Activated naive CD4-positive, alpha-beta T cell treated with anti-CD3 and anti-CD28 coated beads for 36 hours (primary cell): ENCODE measurements at regions not wholly inside any gene's neighbourhood (a gene's known extent, or its start where the extent isn't known, plus 50 kb on each side); places are given as distances from the start of the nearest gene placed in this dataset.

Experiments
- CTCF ChIA-PET: fragments of 350-600 bp; sonication (Branson Sonifier 250); formaldehyde crosslinking; loops from one replicate; lab custom pipeline; 2021; ENCODE audit warnings: antibody characterized with exemption; lab: Charles Lee
- DNase-seq: peaks from one replicate; pipeline ENCODE4 v3.0.0-alpha.2; 2020
- H3K27ac Mint-ChIP-seq: one replicate; pipeline ENCODE4 v1.8.0; 2021; ENCODE audit warnings: mild to moderate bottlenecking, mixed read lengths
- H3K27me3 Mint-ChIP-seq: one replicate; pipeline ENCODE4 v1.8.0; 2021; ENCODE audit warnings: low read depth, mixed read lengths
- H3K36me3 Mint-ChIP-seq: one replicate; pipeline ENCODE4 v1.8.0; 2021; ENCODE audit warnings: low read depth, mixed read lengths
- H3K4me1 Mint-ChIP-seq: one replicate; pipeline ENCODE4 v1.8.0; 2021; ENCODE audit warnings: low read depth, mixed read lengths
- H3K4me3 Mint-ChIP-seq: one replicate; pipeline ENCODE4 v1.8.0; 2021; ENCODE audit warnings: mild to moderate bottlenecking, moderate library complexity, mixed read lengths
- H3K9me3 Mint-ChIP-seq: one replicate; pipeline ENCODE4 v1.8.0; 2021; ENCODE audit warnings: mixed read lengths
- intact Hi-C: fragments of 100-400 bp; cut with micrococcal nuclease; formaldehyde crosslinking; loops from one replicate; pipeline ENCODE4 v1.15.1; 2023

DNA sequence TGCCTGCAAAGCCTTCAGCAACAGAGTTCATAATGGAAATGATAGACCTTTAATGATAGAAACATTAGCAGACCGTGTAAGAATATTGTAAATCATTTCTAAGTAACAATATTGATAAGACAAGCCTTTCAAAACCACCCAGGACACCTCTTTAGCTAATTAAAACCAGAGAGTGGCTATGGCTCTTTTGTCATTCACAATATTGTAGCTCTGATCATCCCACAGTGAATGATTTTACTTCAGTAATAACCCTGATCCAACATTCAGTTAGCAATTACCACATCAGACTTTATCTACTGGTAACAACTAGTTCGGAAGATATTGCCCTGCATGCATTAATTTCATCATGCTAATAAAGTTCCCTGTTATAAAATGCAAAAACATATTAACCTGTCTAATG is 432.6 kb downstream of the DTWD2 start:
- Mint-ChIP-seq H3K9me3 (no peaks in the 10 kb centered on the region), H3K36me3 (no peaks in the 10 kb centered on the region), H3K4me3 (no peak overlapping the region), H3K27ac (no peak overlapping the region), H3K4me1 (no peaks in the 10 kb centered on the region), H3K27me3 (no peaks in the 10 kb centered on the region)
- no peak for DNase-seq
- CTCF ChIA-PET: no interaction called here
- intact Hi-C loops: no loop called here

DNA sequence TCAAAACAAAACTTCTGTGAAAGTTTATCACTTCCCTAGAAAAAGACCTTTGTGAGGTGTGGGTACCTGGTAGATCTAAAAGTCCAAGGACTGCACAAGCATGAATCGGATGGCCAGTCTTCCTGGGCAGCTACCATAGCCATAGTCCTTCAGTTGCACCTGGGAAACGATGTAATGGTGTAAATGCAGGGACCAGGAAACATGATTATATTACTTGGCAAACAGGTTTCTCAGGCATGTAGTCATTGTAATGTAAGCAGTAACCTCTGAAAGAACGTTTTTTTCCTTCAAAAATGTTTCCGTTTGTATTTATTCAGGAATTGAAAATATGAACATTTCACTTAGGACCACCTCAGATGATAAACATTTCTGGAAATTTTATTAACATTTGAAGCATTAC is 433.4 kb downstream of the DTWD2 start:
- intact Hi-C loops: no loop called here
- no peaks in the 10 kb centered on the region for H3K4me1 Mint-ChIP-seq
- H3K4me3 Mint-ChIP-seq: no peak overlapping the region
- no peaks in the 10 kb centered on the region for H3K27me3 Mint-ChIP-seq
- CTCF ChIA-PET: no interaction called here
- DNase-seq: no peak
- H3K9me3 Mint-ChIP-seq: no peaks in the 10 kb centered on the region
- H3K27ac Mint-ChIP-seq: no peak overlapping the region
- H3K36me3 Mint-ChIP-seq: no peaks in the 10 kb centered on the region

DNA sequence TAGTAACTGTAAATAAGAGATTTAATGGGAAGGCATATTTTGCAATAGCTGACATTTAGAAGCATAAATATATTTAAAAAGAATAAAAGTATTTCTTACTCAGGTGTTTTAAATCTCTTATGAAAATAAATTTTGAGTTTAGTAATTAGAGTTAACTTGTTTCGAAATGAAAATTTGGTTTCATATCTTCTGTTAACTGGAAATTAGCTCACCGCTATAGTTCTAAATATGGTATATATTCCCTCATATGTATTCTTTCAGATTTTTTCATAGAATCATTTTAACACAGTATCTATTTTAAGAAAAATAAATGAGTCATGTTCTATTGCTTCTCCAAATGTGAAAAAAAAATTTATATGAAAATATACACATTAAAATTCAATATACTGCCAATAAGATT is 434.1 kb downstream of the DTWD2 start:
- intact Hi-C loops: no loop called here
- no peaks in the 10 kb centered on the region for H3K9me3 Mint-ChIP-seq
- CTCF ChIA-PET: no interaction called here

DNA sequence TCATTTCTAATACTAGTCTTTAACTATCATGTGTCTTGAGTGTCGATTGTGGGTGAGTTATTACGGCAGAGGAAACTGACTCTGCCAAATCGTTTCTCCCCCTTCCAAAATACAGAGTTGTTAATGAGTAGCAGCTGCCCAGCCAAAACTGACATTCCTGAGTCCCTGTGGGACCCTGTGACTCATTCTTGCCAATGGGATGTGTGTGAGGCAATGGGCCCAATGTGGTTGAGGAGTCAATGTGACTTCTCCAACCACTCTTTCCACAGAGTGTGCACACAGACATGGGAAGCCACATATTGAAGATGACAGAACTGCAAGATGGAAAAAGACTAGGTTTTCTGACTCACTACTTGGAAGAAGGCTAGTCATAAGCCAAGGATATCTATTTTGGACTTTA is 434.7 kb downstream of the DTWD2 start:
- Mint-ChIP-seq H3K9me3 (no peaks in the 10 kb centered on the region), H3K27ac (no peak overlapping the region), H3K36me3 (no peaks in the 10 kb centered on the region), H3K4me3 (no peak overlapping the region), H3K27me3 (no peaks in the 10 kb centered on the region), H3K4me1 (no peaks in the 10 kb centered on the region)
- CTCF ChIA-PET: no interaction called here
- intact Hi-C loops: no loop called here
- no peak for DNase-seq

More for the DNA sequence above, 434.1 kb downstream of the DTWD2 start:
- no peaks in the 10 kb centered on the region for H3K4me1 Mint-ChIP-seq
- no peak overlapping the region for H3K27ac Mint-ChIP-seq
- H3K4me3 Mint-ChIP-seq: no peak overlapping the region
- no peaks in the 10 kb centered on the region for H3K36me3 Mint-ChIP-seq
- no peaks in the 10 kb centered on the region for H3K27me3 Mint-ChIP-seq
- no peak for DNase-seq

DNA sequence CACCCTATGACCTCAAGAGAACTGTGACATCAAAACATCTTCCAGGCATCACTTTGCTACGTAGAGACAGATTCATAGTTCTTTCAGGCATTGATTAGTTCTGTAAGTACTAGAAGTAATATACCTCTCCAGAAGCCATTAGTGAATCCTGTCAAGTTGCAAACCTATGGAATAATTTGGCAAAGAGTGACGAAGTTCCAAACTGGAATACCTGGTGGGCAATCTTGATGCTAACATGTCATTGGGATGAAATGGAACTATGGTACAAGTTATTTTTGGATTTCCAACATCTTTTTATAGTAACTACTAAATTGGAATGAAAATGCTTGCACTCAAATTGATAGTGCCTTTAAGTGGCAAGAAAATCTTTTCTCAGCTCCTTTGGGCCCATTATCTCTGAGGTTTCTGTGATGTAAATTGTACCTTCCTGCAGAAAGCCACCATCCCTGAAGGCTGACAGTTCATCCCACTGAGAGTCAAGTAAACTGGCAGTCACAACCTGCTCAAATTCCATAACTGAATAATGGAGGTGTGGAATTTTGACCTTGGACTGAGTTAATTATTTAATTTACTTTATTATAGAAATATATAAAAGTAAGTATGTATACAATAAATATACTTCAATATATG is 435.5 kb downstream of the DTWD2 start:
- Mint-ChIP-seq H3K4me1 (no peaks in the 10 kb centered on the region), H3K4me3 (no peak overlapping the region), H3K36me3 (no peaks in the 10 kb centered on the region), H3K27me3 (no peaks in the 10 kb centered on the region), H3K27ac (no peak overlapping the region), H3K9me3 (no peaks in the 10 kb centered on the region)
- intact Hi-C loops: no loop called here
- CTCF ChIA-PET: no interaction called here
- DNase-seq: no peak

DNA sequence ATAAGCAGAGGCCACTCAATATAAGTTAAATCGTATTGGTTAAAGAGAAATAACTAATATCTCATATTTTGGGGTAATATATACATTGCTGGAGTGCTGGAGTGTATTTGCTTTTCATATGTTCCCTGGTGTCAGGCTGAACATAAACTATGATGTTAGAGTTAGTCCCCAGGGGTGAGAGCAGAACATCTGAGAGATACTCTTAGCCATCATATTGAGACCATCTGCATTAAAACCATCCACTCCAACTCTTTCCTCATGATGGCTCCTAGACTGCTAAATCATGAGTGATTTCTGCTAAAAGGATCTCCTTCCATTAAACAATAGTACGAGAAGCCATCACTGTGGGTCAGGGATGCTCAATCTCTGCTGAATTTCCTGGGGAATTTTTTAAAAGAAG is 436.2 kb downstream of the DTWD2 start:
- Mint-ChIP-seq H3K9me3 (no peaks in the 10 kb centered on the region), H3K4me1 (no peaks in the 10 kb centered on the region)
- CTCF ChIA-PET: no interaction called here

DNA sequence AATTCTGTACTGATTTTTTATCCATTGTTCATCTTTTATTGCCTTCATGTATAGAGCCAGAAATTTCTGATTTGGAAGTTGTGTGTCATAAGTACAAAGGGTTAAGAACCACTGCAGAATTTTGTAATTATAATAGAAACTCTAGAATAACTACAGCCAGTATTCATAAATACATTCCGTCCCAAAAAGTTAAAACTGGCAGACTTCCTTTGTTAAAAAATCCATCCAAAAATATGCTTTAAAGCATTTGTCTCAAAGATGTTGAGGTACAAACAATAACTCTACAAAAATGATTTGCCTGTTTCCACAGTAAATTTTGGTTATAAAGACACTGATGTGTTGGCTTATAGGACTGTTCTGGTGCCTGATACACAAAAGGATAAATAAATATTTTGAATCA is 436.6 kb downstream of the DTWD2 start:
- CTCF ChIA-PET: no interaction called here
- H3K27ac Mint-ChIP-seq: no peak overlapping the region
- H3K4me1 Mint-ChIP-seq: no peaks in the 10 kb centered on the region

More for the DNA sequence above, 436.2 kb downstream of the DTWD2 start:
- no peaks in the 10 kb centered on the region for H3K27me3 Mint-ChIP-seq
- no peak overlapping the region for H3K27ac Mint-ChIP-seq
- no peak for DNase-seq
- H3K4me3 Mint-ChIP-seq: no peak overlapping the region
- no peaks in the 10 kb centered on the region for H3K36me3 Mint-ChIP-seq
- intact Hi-C loops: no loop called here

DNA sequence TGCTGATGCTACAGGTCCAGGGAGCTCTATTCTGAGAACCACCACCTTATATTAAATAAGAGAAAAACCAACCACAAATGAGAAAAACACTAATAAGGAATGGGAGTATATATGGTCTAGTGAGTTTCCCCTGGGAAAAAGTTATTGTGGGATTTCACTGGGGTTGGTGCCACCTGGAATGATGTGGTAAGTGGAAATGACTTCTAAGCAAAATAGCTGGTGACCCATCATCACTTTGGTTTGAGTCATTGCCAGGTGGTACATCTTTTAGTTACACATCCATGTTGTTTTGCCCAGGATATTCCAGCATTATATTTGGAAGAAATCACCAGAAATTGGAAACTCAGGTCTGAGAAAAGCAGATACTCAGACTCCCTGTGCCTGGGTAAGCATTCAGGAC is 437.3 kb downstream of the DTWD2 start:
- Mint-ChIP-seq H3K27me3 (no peaks in the 10 kb centered on the region), H3K27ac (no peak overlapping the region), H3K4me3 (no peak overlapping the region), H3K4me1 (no peaks in the 10 kb centered on the region), H3K36me3 (no peaks in the 10 kb centered on the region), H3K9me3 (no peaks in the 10 kb centered on the region)
- CTCF ChIA-PET: no interaction called here
- no peak for DNase-seq
- intact Hi-C loops: no loop called here

More for the DNA sequence above, 436.6 kb downstream of the DTWD2 start:
- intact Hi-C loops: no loop called here
- Mint-ChIP-seq H3K4me3 (no peak overlapping the region), H3K27me3 (no peaks in the 10 kb centered on the region), H3K9me3 (no peaks in the 10 kb centered on the region), H3K36me3 (no peaks in the 10 kb centered on the region)
- no peak for DNase-seq

DNA sequence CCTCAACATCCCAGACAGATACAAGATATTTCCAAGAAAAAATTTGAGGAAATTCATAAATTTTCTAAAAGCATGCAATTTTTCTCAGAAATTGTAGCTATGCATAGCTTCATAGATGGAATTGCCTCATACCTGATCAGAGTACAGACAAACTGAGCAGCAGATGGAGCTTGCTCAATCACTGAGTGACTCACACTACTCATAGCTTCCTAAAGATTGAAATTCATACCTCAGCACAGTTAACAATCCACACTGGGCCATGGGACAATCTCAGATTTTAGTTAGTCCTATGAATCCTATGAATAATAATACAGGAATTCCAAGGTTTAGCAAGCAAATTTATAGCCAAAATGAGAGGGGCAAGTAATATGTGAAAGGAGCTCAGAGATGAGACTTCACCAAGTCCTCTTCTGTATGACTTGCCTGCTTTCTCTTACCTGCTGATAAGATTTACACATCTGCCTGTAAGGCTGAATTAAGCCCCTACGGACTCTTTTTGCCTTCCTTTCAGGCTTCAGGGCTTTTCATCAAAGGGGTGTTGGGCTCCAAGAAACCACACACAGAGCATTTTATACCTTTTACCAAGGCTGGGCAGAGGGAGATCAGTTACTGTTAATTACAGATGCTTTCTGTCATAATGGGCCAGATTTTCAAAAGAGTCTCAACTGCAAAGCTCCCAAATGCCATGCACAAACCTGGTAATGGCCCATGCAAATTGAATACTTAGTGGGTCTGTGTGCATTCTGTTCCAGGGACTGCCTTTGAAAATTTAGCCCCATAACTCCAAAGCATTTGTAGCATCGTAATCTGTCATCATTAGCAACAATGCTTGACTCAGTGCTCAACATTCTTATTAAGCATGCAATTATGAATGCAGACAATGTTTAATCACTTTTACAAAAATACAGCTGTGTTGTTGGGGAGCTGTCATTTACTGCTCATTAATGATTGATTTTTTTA is 439.3 kb downstream of the DTWD2 start:
- CTCF ChIA-PET: interaction anchor here (0.9 kb wide), 2 partner anchors 44 to 934 kb away, joined by 3 read pairs; no protein-coding TSS in a partner anchor
- H3K4me1 Mint-ChIP-seq: no peaks in the 10 kb centered on the region
- DNase-seq: no peak
- no peaks in the 10 kb centered on the region for H3K9me3 Mint-ChIP-seq
- H3K36me3 Mint-ChIP-seq: no peaks in the 10 kb centered on the region
- H3K4me3 Mint-ChIP-seq: no peak overlapping the region
- intact Hi-C loops: no loop called here
- H3K27ac Mint-ChIP-seq: no peak overlapping the region
- H3K27me3 Mint-ChIP-seq: no peaks in the 10 kb centered on the region

DNA sequence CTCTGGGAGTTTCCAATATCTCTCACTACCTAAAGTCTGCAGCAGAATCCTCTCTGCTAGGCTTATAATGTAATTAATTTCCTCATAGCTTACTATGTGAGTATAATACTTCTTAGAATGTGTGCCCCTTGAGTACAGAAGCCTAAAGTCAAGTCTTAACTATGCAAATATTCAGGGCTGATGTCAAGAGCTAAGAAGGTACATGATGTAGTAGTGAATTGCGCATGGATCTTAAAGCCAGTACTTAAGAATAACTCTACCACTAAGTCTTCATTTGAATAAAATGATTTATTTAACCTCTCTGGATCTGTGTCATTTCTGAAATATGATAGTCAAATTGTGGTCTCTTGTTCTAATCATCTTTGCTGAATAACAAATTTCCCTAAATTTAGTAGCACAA is 442.9 kb downstream of the DTWD2 start:
- H3K9me3 Mint-ChIP-seq: no peaks in the 10 kb centered on the region
- no peaks in the 10 kb centered on the region for H3K4me1 Mint-ChIP-seq
- no peak for DNase-seq
- CTCF ChIA-PET: no interaction called here
- H3K36me3 Mint-ChIP-seq: no peaks in the 10 kb centered on the region
- H3K27ac Mint-ChIP-seq: no peak overlapping the region
- H3K4me3 Mint-ChIP-seq: no peak overlapping the region
- intact Hi-C loops: no loop called here
- no peaks in the 10 kb centered on the region for H3K27me3 Mint-ChIP-seq

DNA sequence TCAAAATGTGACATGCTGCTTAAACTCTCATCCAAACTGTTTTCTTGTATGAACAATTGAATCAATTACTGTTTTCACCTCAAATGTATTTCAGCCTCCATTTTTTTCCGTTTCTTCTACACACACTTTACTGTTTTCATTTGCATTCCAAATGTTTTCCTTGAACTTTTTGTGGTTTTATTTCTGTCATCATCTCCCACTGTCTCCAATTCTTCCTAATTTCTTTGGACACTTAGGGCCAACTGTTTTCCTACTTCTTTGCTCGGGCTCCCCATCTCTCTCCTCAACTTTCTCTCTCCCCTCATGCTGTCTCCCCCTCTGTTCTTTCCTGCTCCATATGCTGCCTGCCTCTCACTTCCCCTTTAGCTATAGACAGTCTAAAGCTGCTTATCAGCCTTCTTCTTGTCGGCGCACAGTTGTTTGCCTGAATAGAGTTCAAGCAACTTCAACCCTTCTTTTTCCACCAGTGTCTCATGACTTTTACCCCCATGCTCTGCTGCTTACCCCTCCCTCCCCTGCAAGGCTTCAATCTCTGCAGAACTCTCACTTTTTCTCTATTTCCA is 443.4 kb downstream of the DTWD2 start:
- no peaks in the 10 kb centered on the region for H3K4me1 Mint-ChIP-seq
- no peaks in the 10 kb centered on the region for H3K27me3 Mint-ChIP-seq
- no peaks in the 10 kb centered on the region for H3K36me3 Mint-ChIP-seq
- CTCF ChIA-PET: no interaction called here
- no peak overlapping the region for H3K27ac Mint-ChIP-seq
- intact Hi-C loops: no loop called here
- no peak for DNase-seq
- no peaks in the 10 kb centered on the region for H3K9me3 Mint-ChIP-seq
- H3K4me3 Mint-ChIP-seq: no peak overlapping the region

DNA sequence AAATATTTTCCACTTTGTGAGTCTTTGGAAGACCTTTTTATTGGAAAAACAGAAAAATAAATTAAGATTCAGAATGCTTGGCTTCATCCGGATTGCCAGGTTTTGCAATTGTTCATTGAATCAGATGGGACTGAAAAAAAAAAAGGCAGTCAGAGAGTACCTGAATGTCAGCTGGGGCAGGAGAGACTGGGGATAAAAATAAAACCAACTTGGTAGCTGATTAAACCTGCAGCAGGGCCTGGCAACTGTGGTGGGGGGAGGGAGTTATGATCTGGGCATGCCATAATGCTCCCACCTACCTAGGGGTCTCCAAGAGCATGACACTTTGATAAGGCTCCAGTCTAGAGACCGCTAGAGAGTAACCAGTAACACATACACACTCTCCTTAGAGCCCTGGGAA is 454.4 kb downstream of the DTWD2 start:
- H3K27me3 Mint-ChIP-seq: no peaks in the 10 kb centered on the region
- CTCF ChIA-PET: no interaction called here
- H3K4me3 Mint-ChIP-seq: no peak overlapping the region
- intact Hi-C loops: no loop called here
- no peak for DNase-seq
- no peaks in the 10 kb centered on the region for H3K36me3 Mint-ChIP-seq
- H3K4me1 Mint-ChIP-seq: no peaks in the 10 kb centered on the region
- no peak overlapping the region for H3K27ac Mint-ChIP-seq
- H3K9me3 Mint-ChIP-seq: no peaks in the 10 kb centered on the region

DNA sequence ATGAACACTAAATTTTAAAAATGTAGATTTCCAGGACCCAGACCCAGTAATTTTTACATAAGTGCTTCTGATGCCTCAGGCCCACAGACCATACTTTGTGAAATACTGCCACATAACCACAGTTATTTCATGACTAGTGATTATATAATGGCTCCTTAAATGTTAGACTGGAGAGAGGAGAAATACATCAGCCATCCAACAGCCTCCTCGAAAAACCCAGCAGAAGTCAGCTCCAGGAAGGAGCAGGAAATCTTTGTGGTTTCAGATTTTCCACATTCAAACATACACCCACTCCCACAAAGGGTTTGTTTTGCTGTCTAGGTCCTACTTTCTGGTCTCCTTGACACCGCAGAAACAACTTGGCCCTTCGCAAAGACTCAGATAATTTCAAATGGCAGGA is 455.2 kb downstream of the DTWD2 start:
- DNase-seq: no peak
- Mint-ChIP-seq H3K36me3 (no peaks in the 10 kb centered on the region), H3K27me3 (no peaks in the 10 kb centered on the region), H3K9me3 (no peaks in the 10 kb centered on the region), H3K4me3 (no peak overlapping the region), H3K27ac (no peak overlapping the region), H3K4me1 (no peaks in the 10 kb centered on the region)
- CTCF ChIA-PET: no interaction called here
- intact Hi-C loops: no loop called here
